RWPE2 (cell line): ENCODE measurements at regions not wholly inside any gene's neighbourhood (a gene's known extent, or its start where the extent isn't known, plus 50 kb on each side); places are given as distances from the start of the nearest gene placed in this dataset.
"Not testable (repeated sequence)": the region's sequence is repeated elsewhere in the genome, so short reads cannot be mapped to it uniquely, and the experiment has no call there.

ENCODE experiments used
- ATAC-seq: fragments of 200-7000 bp; cut with Tn5 transposase; 3 replicates; pipeline ENCODE4 v1.9.1; 2021; ENCODE audit warnings: low read depth
- DNase-seq: peaks from one replicate; pipeline ENCODE4 v3.0.0-alpha.2; 2020; ENCODE audit warnings: low spot score
- H3K27ac ChIP-seq: fragments of 450-650 bp; 2 replicates; pipeline ENCODE4 v1.5.1; 2017; ENCODE audit warnings: mild to moderate bottlenecking; ENCODE audit not compliant: poor library complexity, severe bottlenecking
- H3K27me3 ChIP-seq: fragments of 250-450 bp; sonication (Bioruptor Pico); 2 replicates; pipeline ENCODE4 v1.5.1; 2021; ENCODE audit warnings: mild to moderate bottlenecking, moderate library complexity; ENCODE audit not compliant: insufficient read depth, poor library complexity, severe bottlenecking
- H3K36me3 ChIP-seq: fragments of 250-450 bp; sonication (Bioruptor Pico); 2 replicates; pipeline ENCODE4 v1.5.1; 2020; ENCODE audit warnings: low read depth, mild to moderate bottlenecking, moderate library complexity
- H3K4me1 ChIP-seq: fragments of 250-450 bp; sonication (Bioruptor Pico); 2 replicates; pipeline ENCODE4 v1.5.1; 2021; ENCODE audit warnings: mild to moderate bottlenecking, moderate library complexity; ENCODE audit not compliant: insufficient read depth, poor library complexity, severe bottlenecking
- H3K4me3 ChIP-seq: fragments of 250-450 bp; sonication (Bioruptor Pico); 2 replicates; pipeline ENCODE4 v1.5.1; 2021; ENCODE audit warnings: mild to moderate bottlenecking, moderate library complexity; ENCODE audit not compliant: severe bottlenecking
- H3K9me3 ChIP-seq: fragments of 250-450 bp; sonication (Bioruptor Pico); 2 replicates; pipeline ENCODE4 v1.5.1; 2021; ENCODE audit warnings: mild to moderate bottlenecking, moderate library complexity; ENCODE audit not compliant: severe bottlenecking
- TF ChIP-seq, protein P1 (sequence below): fragments of 450-650 bp; IDR thresholded peaks from one replicate; pipeline ENCODE4 v1.5.1; 2017; ENCODE audit warnings: mild to moderate bottlenecking, moderate library complexity; ENCODE audit not compliant: poor library complexity, severe bottlenecking

DNA sequence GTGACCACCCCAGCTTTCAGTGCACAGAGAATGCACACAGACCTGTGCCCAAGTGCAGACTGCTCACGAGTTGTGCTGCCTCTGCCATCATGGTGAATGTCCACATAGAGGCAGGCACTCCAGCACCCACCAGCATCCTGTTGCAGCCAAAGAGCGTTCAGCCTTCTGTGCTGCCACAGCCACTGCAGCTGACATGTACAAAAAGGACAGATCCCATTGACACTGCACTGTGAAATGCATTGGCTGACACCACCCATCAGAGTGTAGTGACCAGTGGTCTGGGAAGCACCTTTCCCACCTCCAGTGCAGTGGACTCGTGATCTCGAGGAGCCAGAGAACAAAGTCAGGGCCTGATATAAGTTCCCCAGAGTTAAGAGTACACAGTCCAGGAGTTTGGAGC lies 260.3 kb downstream of the RAP2B start:
- H3K4me1 ChIP-seq: no peaks in the 10 kb centered on the region
- no peaks in the 10 kb centered on the region for H3K36me3 ChIP-seq
- H3K4me3 ChIP-seq: no peak overlapping the region
- ATAC-seq: no peak
- no peak for DNase-seq
- TF ChIP-seq, protein P1, sequence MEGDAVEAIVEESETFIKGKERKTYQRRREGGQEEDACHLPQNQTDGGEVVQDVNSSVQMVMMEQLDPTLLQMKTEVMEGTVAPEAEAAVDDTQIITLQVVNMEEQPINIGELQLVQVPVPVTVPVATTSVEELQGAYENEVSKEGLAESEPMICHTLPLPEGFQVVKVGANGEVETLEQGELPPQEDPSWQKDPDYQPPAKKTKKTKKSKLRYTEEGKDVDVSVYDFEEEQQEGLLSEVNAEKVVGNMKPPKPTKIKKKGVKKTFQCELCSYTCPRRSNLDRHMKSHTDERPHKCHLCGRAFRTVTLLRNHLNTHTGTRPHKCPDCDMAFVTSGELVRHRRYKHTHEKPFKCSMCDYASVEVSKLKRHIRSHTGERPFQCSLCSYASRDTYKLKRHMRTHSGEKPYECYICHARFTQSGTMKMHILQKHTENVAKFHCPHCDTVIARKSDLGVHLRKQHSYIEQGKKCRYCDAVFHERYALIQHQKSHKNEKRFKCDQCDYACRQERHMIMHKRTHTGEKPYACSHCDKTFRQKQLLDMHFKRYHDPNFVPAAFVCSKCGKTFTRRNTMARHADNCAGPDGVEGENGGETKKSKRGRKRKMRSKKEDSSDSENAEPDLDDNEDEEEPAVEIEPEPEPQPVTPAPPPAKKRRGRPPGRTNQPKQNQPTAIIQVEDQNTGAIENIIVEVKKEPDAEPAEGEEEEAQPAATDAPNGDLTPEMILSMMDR: no peak
- no peaks in the 10 kb centered on the region for H3K27me3 ChIP-seq
- H3K27ac ChIP-seq: no peak overlapping the region
- peaks cover 5% of the 10 kb centered on the region for H3K9me3 ChIP-seq

DNA sequence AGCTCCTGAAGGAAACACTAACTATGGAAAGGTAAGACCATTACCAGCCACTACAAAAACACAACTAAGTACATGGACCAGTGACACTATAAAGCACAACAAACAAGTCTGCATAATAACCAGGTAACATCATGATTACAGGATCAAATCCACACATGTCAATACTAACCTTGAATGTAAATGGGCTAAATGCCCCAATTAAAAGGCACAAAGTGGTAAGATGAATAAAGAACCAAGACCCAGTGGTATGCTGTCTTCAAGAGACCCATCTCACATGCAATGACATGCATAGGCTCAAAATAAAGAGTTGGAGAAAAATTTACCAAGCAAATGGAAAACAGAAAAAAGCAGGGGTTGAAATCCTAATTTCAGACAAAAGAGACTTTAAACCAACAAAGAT lies 261.8 kb downstream of the RAP2B start:
- H3K4me1 ChIP-seq, H3K27ac ChIP-seq, H3K9me3 ChIP-seq, H3K27me3 ChIP-seq, H3K36me3 ChIP-seq, DNase-seq, H3K4me3 ChIP-seq, ATAC-seq: not testable (repeated sequence)

DNA sequence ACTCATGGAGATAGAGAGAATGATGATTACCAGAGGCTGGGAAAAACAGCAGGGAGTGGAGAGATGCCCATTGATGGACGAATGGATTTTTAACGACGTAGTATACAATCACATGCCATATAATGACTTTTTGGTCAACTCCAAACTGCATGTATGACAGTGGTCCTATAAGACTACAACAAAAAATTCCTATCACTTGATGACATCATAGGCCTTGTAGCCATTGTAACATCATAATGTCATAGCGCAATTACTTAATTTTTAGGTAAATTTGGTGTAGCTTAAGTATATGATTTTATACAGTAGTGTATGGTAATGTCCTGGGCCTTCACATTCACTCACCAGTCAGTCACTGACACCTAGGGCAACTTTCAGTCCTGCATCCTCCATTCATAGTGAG lies 264.3 kb downstream of the RAP2B start:
- Histone ChIP-seq H3K4me3 (no peak overlapping the region), H3K27me3 (no peaks in the 10 kb centered on the region), H3K9me3 (no peaks in the 10 kb centered on the region), H3K27ac (no peak overlapping the region), H3K36me3 (no peaks in the 10 kb centered on the region), H3K4me1 (no peaks in the 10 kb centered on the region)
- ATAC-seq: no peak
- TF ChIP-seq, protein P1: no peak
- no peak for DNase-seq

DNA sequence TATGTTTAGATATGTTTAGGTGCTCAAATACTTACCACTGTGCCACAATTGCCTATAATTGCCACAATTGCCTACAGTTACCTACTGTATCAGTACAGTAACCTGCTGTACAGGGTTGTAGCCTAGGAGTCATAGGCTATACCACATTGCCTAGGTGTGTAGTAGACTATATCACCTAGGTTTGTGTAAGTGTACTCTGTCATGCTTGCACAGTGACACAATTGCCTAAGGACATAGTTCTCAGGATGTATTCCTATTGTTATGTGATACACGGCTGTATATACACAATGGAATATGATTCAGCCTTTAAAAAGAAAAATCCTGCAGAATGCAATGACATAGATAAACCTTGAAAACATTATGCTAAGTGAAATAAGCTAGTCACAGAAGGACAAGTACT lies 264.8 kb downstream of the RAP2B start:
- Histone ChIP-seq H3K27me3 (no peaks in the 10 kb centered on the region), H3K27ac (no peak overlapping the region), H3K9me3 (no peaks in the 10 kb centered on the region), H3K4me1 (no peaks in the 10 kb centered on the region), H3K4me3 (no peak overlapping the region), H3K36me3 (no peaks in the 10 kb centered on the region)
- ATAC-seq: no peak
- DNase-seq: no peak
- TF ChIP-seq, protein P1: no peak

DNA sequence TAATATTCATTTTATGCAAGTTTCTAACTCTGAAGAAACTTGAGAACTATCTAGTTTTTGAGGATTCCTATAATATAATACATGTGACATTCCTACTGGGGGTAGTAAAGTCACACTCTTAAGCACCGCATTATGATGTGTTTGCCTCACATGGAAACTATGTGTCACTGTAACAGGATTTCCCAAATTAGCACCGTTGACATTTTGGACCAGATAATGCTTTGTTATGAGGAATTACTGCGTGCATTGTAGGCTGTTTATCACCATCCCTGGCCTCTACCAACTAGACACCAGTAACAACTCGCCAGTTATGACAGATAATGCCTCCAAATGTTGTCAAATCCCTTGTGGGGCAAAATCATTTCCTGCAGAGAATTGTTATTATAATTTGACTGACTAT lies 267.8 kb downstream of the RAP2B start:
- DNase-seq (no peak), ATAC-seq (no peak)
- no peaks in the 10 kb centered on the region for H3K4me1 ChIP-seq
- no peaks in the 10 kb centered on the region for H3K36me3 ChIP-seq
- H3K9me3 ChIP-seq: no peaks in the 10 kb centered on the region
- no peaks in the 10 kb centered on the region for H3K27me3 ChIP-seq
- no peak overlapping the region for H3K27ac ChIP-seq
- TF ChIP-seq, protein P1: no peak
- H3K4me3 ChIP-seq: no peak overlapping the region
